ENCODE measurements at regions not wholly inside any gene's neighbourhood (a gene's known extent, or its start where the extent isn't known, plus 50 kb on each side); places are given as distances from the start of the nearest gene placed in this dataset.

DNA sequence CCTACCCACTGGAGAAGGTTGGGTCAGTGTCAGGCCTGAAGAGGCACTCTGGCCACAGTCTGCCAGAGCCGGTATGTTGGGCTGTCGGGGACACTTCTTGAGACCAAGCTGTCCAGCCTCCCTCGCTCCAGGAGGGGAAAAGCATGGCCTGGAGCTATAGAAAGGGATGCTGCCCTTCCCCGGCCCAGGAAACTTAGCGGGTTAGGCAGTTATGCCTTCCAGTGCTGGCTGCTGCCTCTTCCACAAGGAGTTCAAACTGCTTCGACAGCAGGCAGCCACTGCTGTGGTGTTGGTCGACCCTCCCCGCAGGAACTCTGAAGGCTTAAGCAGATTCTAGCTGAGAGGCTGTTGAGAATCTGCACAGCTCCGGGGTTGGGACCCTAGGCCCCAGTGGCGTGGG, 819.4 kb downstream of the DIPK2A start:
- TF ChIP-seq YY1 (IDR thresholded peaks at IDR 0.05; ENCODE audit: low read depth): no peak
- TF ChIP-seq TEAD4 (IDR thresholded peaks at IDR 0.05): no peak
- TF ChIP-seq, protein P1, sequence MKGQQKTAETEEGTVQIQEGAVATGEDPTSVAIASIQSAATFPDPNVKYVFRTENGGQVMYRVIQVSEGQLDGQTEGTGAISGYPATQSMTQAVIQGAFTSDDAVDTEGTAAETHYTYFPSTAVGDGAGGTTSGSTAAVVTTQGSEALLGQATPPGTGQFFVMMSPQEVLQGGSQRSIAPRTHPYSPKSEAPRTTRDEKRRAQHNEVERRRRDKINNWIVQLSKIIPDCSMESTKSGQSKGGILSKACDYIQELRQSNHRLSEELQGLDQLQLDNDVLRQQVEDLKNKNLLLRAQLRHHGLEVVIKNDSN (IDR thresholded peaks at IDR 0.05): no peak
- TF ChIP-seq RAD21 (IDR thresholded peaks at IDR 0.05; ENCODE audit: low read depth): no peak
- no peak for TF ChIP-seq ZBTB7A (IDR thresholded peaks at IDR 0.05; ENCODE audit: low read depth)
- TF ChIP-seq TAF1 (IDR thresholded peaks at IDR 0.05; ENCODE audit: low read depth): no peak
- TF ChIP-seq NFIC (IDR thresholded peaks at IDR 0.05): no peak
- no peak for TF ChIP-seq REST (IDR thresholded peaks at IDR 0.05; ENCODE audit: low read depth)
- TF ChIP-seq FOXM1 (IDR thresholded peaks at IDR 0.05; ENCODE audit: borderline replicate concordance, low read depth): no peak
- TF ChIP-seq, protein P2, sequence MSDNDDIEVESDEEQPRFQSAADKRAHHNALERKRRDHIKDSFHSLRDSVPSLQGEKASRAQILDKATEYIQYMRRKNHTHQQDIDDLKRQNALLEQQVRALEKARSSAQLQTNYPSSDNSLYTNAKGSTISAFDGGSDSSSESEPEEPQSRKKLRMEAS (IDR thresholded peaks at IDR 0.05): no peak
- no peak for TF ChIP-seq EGR1 (IDR thresholded peaks at IDR 0.05)

- TF ChIP-seq NFIC (IDR thresholded peaks at IDR 0.05): no peak
- TF ChIP-seq EP300 (IDR thresholded peaks at IDR 0.05; ENCODE audit: borderline replicate concordance): no peak
- TF ChIP-seq, protein P2 (IDR thresholded peaks at IDR 0.05): no peak
- TF ChIP-seq CEBPB (IDR thresholded peaks at IDR 0.05): no peak
- TF ChIP-seq EGR1 (IDR thresholded peaks at IDR 0.05): no peak
- no peak for TF ChIP-seq REST (IDR thresholded peaks at IDR 0.05; ENCODE audit: low read depth)
- no peak for TF ChIP-seq RAD21 (IDR thresholded peaks at IDR 0.05; ENCODE audit: low read depth)
- no peak for TF ChIP-seq TEAD4 (IDR thresholded peaks at IDR 0.05)
- TF ChIP-seq TCF12 (IDR thresholded peaks at IDR 0.05; ENCODE audit: low read depth): no peak
- no peak for TF ChIP-seq TAF1 (IDR thresholded peaks at IDR 0.05; ENCODE audit: low read depth)
- TF ChIP-seq, protein P1 (IDR thresholded peaks at IDR 0.05): no peak
- TF ChIP-seq YY1 (IDR thresholded peaks at IDR 0.05; ENCODE audit: low read depth): no peak
- TF ChIP-seq CREB1 (IDR thresholded peaks at IDR 0.05; ENCODE audit: low read depth): no peak
- TF ChIP-seq FOXM1 (IDR thresholded peaks at IDR 0.05; ENCODE audit: borderline replicate concordance, low read depth): no peak
- TF ChIP-seq ZBTB7A (IDR thresholded peaks at IDR 0.05; ENCODE audit: low read depth): no peak
Measured at GRCh38 chr3:144801890-144802289, 830.3 kb downstream of the DIPK2A start.

GRCh38 chr3:144809380-144809779, 837.8 kb downstream of the DIPK2A start:
- TF ChIP-seq, protein P1 (IDR thresholded peaks at IDR 0.05): no peak
- no peak for TF ChIP-seq TCF12 (IDR thresholded peaks at IDR 0.05; ENCODE audit: low read depth)
- TF ChIP-seq FOXM1 (IDR thresholded peaks at IDR 0.05; ENCODE audit: borderline replicate concordance, low read depth): no peak
- no peak for TF ChIP-seq ZBTB7A (IDR thresholded peaks at IDR 0.05; ENCODE audit: low read depth)
- no peak for TF ChIP-seq EP300 (IDR thresholded peaks at IDR 0.05; ENCODE audit: borderline replicate concordance)
- no peak for TF ChIP-seq YY1 (IDR thresholded peaks at IDR 0.05; ENCODE audit: low read depth)
- TF ChIP-seq TEAD4 (IDR thresholded peaks at IDR 0.05): no peak
- no peak for TF ChIP-seq TAF1 (IDR thresholded peaks at IDR 0.05; ENCODE audit: low read depth)
- TF ChIP-seq NFIC (IDR thresholded peaks at IDR 0.05): no peak
- TF ChIP-seq REST (IDR thresholded peaks at IDR 0.05; ENCODE audit: low read depth): no peak
- no peak for TF ChIP-seq RAD21 (IDR thresholded peaks at IDR 0.05; ENCODE audit: low read depth)
- no peak for TF ChIP-seq EGR1 (IDR thresholded peaks at IDR 0.05)
- no peak for TF ChIP-seq CREB1 (IDR thresholded peaks at IDR 0.05; ENCODE audit: low read depth)
- no peak for TF ChIP-seq CEBPB (IDR thresholded peaks at IDR 0.05)
- TF ChIP-seq, protein P2 (IDR thresholded peaks at IDR 0.05): no peak

GRCh38 chr3:144810160-144810559, 838.5 kb downstream of the DIPK2A start:
- TF ChIP-seq NFIC (IDR thresholded peaks at IDR 0.05) (no peak), ZBTB7A (IDR thresholded peaks at IDR 0.05; ENCODE audit: low read depth) (no peak), FOXM1 (IDR thresholded peaks at IDR 0.05; ENCODE audit: borderline replicate concordance, low read depth) (no peak), TAF1 (IDR thresholded peaks at IDR 0.05; ENCODE audit: low read depth) (no peak), CEBPB (IDR thresholded peaks at IDR 0.05) (no peak)
- TF ChIP-seq, protein P2 (IDR thresholded peaks at IDR 0.05): no peak
